ENCODE measurements at regions not wholly inside any gene's neighbourhood (a gene's known extent, or its start where the extent isn't known, plus 50 kb on each side); places are given as distances from the start of the nearest gene placed in this dataset.

- Histone ChIP-seq H2BK15ac (replicated peaks; ENCODE audit: low read depth) (no peak overlapping the region), H3K4me3 (ENCODE audit: low read length) (no peak overlapping the region), H3K79me1 (ENCODE audit: low read length) (no peaks in the 10 kb centered on the region), H3K23ac (ENCODE audit: low read length) (no peak overlapping the region), H3K4me2 (ENCODE audit: low read length) (no peak overlapping the region), H4K8ac (ENCODE audit: low read depth, low read length) (no peak overlapping the region), H3K27me3 (ENCODE audit: insufficient read depth, low read length, poor library complexity) (no peaks in the 10 kb centered on the region), H4K5ac (ENCODE audit: low read length) (no peak overlapping the region), H3K56ac (ENCODE audit: low read length) (no peak overlapping the region), H2AK5ac (ENCODE audit: low read length) (no peak overlapping the region), H3K18ac (ENCODE audit: low read length) (no peak overlapping the region), H3K4ac (ENCODE audit: low read depth, low read length) (no peak overlapping the region), H2BK5ac (ENCODE audit: low read length) (no peak overlapping the region), H3K36me3 (ENCODE audit: control insufficient read depth, insufficient read depth, low read length) (no peaks in the 10 kb centered on the region), H3K9ac (ENCODE audit: low read length) (no peak overlapping the region), H2BK120ac (ENCODE audit: low read depth, low read length) (no peak overlapping the region), H3K27ac (ENCODE audit: low read depth, low read length) (no peak overlapping the region), H3K79me2 (ENCODE audit: control insufficient read depth, insufficient read depth, low read length) (no peaks in the 10 kb centered on the region), H3K4me1 (ENCODE audit: control insufficient read depth, low read depth, low read length) (no peaks in the 10 kb centered on the region)
- no peak for DNase-seq
- no CpG with 5 or more reads among the region's 2 CpGs for WGBS (ENCODE audit: extremely low coverage, insufficient coverage, low lambda C conversion rate)
Observed at GRCh38 chr5:141777711-141778110, 95.7 kb upstream of the ARAP3 start.

GRCh38 chr5:141777130-141777529 is 95.1 kb upstream of the ARAP3 start:
- H3K36me3 ChIP-seq (ENCODE audit: control insufficient read depth, insufficient read depth, low read length), result no peaks in the 10 kb centered on the region
- H2BK120ac ChIP-seq (ENCODE audit: low read depth, low read length), result no peak overlapping the region
- no peak overlapping the region for H3K4me2 ChIP-seq (ENCODE audit: low read length)
- H2BK5ac ChIP-seq (ENCODE audit: low read length), result no peak overlapping the region
- no CpG with 5 or more reads among the region's 3 CpGs for WGBS (ENCODE audit: extremely low coverage, insufficient coverage, low lambda C conversion rate)
- no peak overlapping the region for H3K56ac ChIP-seq (ENCODE audit: low read length)
- no peak overlapping the region for H3K23ac ChIP-seq (ENCODE audit: low read length)
- H3K9ac ChIP-seq (ENCODE audit: low read length), result no peak overlapping the region
- no peaks in the 10 kb centered on the region for H3K79me2 ChIP-seq (ENCODE audit: control insufficient read depth, insufficient read depth, low read length)
- no peak overlapping the region for H3K4me3 ChIP-seq (ENCODE audit: low read length)
- H3K27ac ChIP-seq (ENCODE audit: low read depth, low read length), result no peak overlapping the region
- H2BK15ac ChIP-seq (replicated peaks; ENCODE audit: low read depth), result no peak overlapping the region
- no peak overlapping the region for H3K4ac ChIP-seq (ENCODE audit: low read depth, low read length)
- no peak overlapping the region for H4K5ac ChIP-seq (ENCODE audit: low read length)
- no peaks in the 10 kb centered on the region for H3K4me1 ChIP-seq (ENCODE audit: control insufficient read depth, low read depth, low read length)
- no peak for DNase-seq
- H3K27me3 ChIP-seq (ENCODE audit: insufficient read depth, low read length, poor library complexity), result no peaks in the 10 kb centered on the region
- H4K8ac ChIP-seq (ENCODE audit: low read depth, low read length), result no peak overlapping the region
- H3K79me1 ChIP-seq (ENCODE audit: low read length), result no peaks in the 10 kb centered on the region
- no peak overlapping the region for H2AK5ac ChIP-seq (ENCODE audit: low read length)
- H3K18ac ChIP-seq (ENCODE audit: low read length), result no peak overlapping the region

GRCh38 chr5:141773779-141774562 is 91.9 kb upstream of the ARAP3 start:
- Histone ChIP-seq H3K4me1 (ENCODE audit: control insufficient read depth, low read depth, low read length) (no peaks in the 10 kb centered on the region), H4K5ac (ENCODE audit: low read length) (no peak overlapping the region), H3K18ac (ENCODE audit: low read length) (no peak overlapping the region), H3K23ac (ENCODE audit: low read length) (no peak overlapping the region), H2BK15ac (replicated peaks; ENCODE audit: low read depth) (no peak overlapping the region), H3K79me1 (ENCODE audit: low read length) (no peaks in the 10 kb centered on the region), H3K56ac (ENCODE audit: low read length) (no peak overlapping the region), H3K36me3 (ENCODE audit: control insufficient read depth, insufficient read depth, low read length) (no peaks in the 10 kb centered on the region), H3K79me2 (ENCODE audit: control insufficient read depth, insufficient read depth, low read length) (no peaks in the 10 kb centered on the region), H2AK5ac (ENCODE audit: low read length) (no peak overlapping the region), H3K27ac (ENCODE audit: low read depth, low read length) (no peak overlapping the region), H2BK5ac (ENCODE audit: low read length) (no peak overlapping the region), H3K4ac (ENCODE audit: low read depth, low read length) (no peak overlapping the region), H2BK120ac (ENCODE audit: low read depth, low read length) (no peak overlapping the region), H3K4me3 (ENCODE audit: low read length) (no peak overlapping the region), H3K9ac (ENCODE audit: low read length) (no peak overlapping the region), H4K8ac (ENCODE audit: low read depth, low read length) (no peak overlapping the region), H3K4me2 (ENCODE audit: low read length) (no peak overlapping the region), H3K27me3 (ENCODE audit: insufficient read depth, low read length, poor library complexity) (no peaks in the 10 kb centered on the region)
- WGBS (ENCODE audit: extremely low coverage, insufficient coverage, low lambda C conversion rate), result no CpG with 5 or more reads among the region's 17 CpGs
- DNase-seq, result no peak

- Histone ChIP-seq H3K4me1 (ENCODE audit: control insufficient read depth, low read depth, low read length) (no peaks in the 10 kb centered on the region), H2BK5ac (ENCODE audit: low read length) (no peak overlapping the region), H3K79me2 (ENCODE audit: control insufficient read depth, insufficient read depth, low read length) (no peaks in the 10 kb centered on the region), H4K8ac (ENCODE audit: low read depth, low read length) (no peak overlapping the region), H2BK120ac (ENCODE audit: low read depth, low read length) (no peak overlapping the region), H3K79me1 (ENCODE audit: low read length) (no peaks in the 10 kb centered on the region), H3K27ac (ENCODE audit: low read depth, low read length) (no peak overlapping the region), H3K23ac (ENCODE audit: low read length) (no peak overlapping the region), H3K4me2 (ENCODE audit: low read length) (no peak overlapping the region), H3K4ac (ENCODE audit: low read depth, low read length) (no peak overlapping the region), H3K36me3 (ENCODE audit: control insufficient read depth, insufficient read depth, low read length) (no peaks in the 10 kb centered on the region), H2BK15ac (replicated peaks; ENCODE audit: low read depth) (no peak overlapping the region), H3K18ac (ENCODE audit: low read length) (no peak overlapping the region), H3K27me3 (ENCODE audit: insufficient read depth, low read length, poor library complexity) (no peaks in the 10 kb centered on the region), H3K9ac (ENCODE audit: low read length) (no peak overlapping the region), H3K56ac (ENCODE audit: low read length) (no peak overlapping the region), H3K4me3 (ENCODE audit: low read length) (no peak overlapping the region), H2AK5ac (ENCODE audit: low read length) (no peak overlapping the region), H4K5ac (ENCODE audit: low read length) (no peak overlapping the region)
- no CpG with 5 or more reads among the region's 9 CpGs for WGBS (ENCODE audit: extremely low coverage, insufficient coverage, low lambda C conversion rate)
- DNase-seq, result no peak
Observed at GRCh38 chr5:141772281-141772680, 90.3 kb upstream of the ARAP3 start.

- H3K4me1 ChIP-seq (ENCODE audit: control insufficient read depth, low read depth, low read length), result no peaks in the 10 kb centered on the region
- no peak overlapping the region for H4K8ac ChIP-seq (ENCODE audit: low read depth, low read length)
- H2BK120ac ChIP-seq (ENCODE audit: low read depth, low read length), result no peak overlapping the region
- H3K9ac ChIP-seq (ENCODE audit: low read length), result no peak overlapping the region
- H2AK5ac ChIP-seq (ENCODE audit: low read length), result no peak overlapping the region
- no peak overlapping the region for H3K18ac ChIP-seq (ENCODE audit: low read length)
- no peak for DNase-seq
- H3K23ac ChIP-seq (ENCODE audit: low read length), result no peak overlapping the region
- no peaks in the 10 kb centered on the region for H3K79me1 ChIP-seq (ENCODE audit: low read length)
- no peak overlapping the region for H2BK5ac ChIP-seq (ENCODE audit: low read length)
- H2BK15ac ChIP-seq (replicated peaks; ENCODE audit: low read depth), result no peak overlapping the region
- no peak overlapping the region for H3K4me3 ChIP-seq (ENCODE audit: low read length)
- H3K27ac ChIP-seq (ENCODE audit: low read depth, low read length), result no peak overlapping the region
- H4K5ac ChIP-seq (ENCODE audit: low read length), result no peak overlapping the region
- no peak overlapping the region for H3K4me2 ChIP-seq (ENCODE audit: low read length)
- H3K56ac ChIP-seq (ENCODE audit: low read length), result no peak overlapping the region
- H3K79me2 ChIP-seq (ENCODE audit: control insufficient read depth, insufficient read depth, low read length), result no peaks in the 10 kb centered on the region
- WGBS (ENCODE audit: extremely low coverage, insufficient coverage, low lambda C conversion rate), result no CpG with 5 or more reads among the region's 3 CpGs
- no peaks in the 10 kb centered on the region for H3K27me3 ChIP-seq (ENCODE audit: insufficient read depth, low read length, poor library complexity)
- no peaks in the 10 kb centered on the region for H3K36me3 ChIP-seq (ENCODE audit: control insufficient read depth, insufficient read depth, low read length)
- no peak overlapping the region for H3K4ac ChIP-seq (ENCODE audit: low read depth, low read length)
Observed at GRCh38 chr5:141771562-141771961, 89.5 kb upstream of the ARAP3 start.

- Histone ChIP-seq H3K18ac (ENCODE audit: low read length) (no peak overlapping the region), H3K27me3 (ENCODE audit: insufficient read depth, low read length, poor library complexity) (no peaks in the 10 kb centered on the region), H2AK5ac (ENCODE audit: low read length) (no peak overlapping the region), H4K5ac (ENCODE audit: low read length) (no peak overlapping the region), H3K9ac (ENCODE audit: low read length) (no peak overlapping the region), H3K56ac (ENCODE audit: low read length) (no peak overlapping the region), H3K4me1 (ENCODE audit: control insufficient read depth, low read depth, low read length) (no peaks in the 10 kb centered on the region), H2BK15ac (replicated peaks; ENCODE audit: low read depth) (no peak overlapping the region), H3K36me3 (ENCODE audit: control insufficient read depth, insufficient read depth, low read length) (no peaks in the 10 kb centered on the region), H3K79me1 (ENCODE audit: low read length) (no peaks in the 10 kb centered on the region), H3K23ac (ENCODE audit: low read length) (no peak overlapping the region), H4K8ac (ENCODE audit: low read depth, low read length) (no peak overlapping the region), H3K4ac (ENCODE audit: low read depth, low read length) (no peak overlapping the region), H2BK5ac (ENCODE audit: low read length) (no peak overlapping the region), H3K79me2 (ENCODE audit: control insufficient read depth, insufficient read depth, low read length) (no peaks in the 10 kb centered on the region), H2BK120ac (ENCODE audit: low read depth, low read length) (no peak overlapping the region), H3K27ac (ENCODE audit: low read depth, low read length) (no peak overlapping the region), H3K4me2 (ENCODE audit: low read length) (no peak overlapping the region), H3K4me3 (ENCODE audit: low read length) (no peak overlapping the region)
- peak; percentile 38 for DNase-seq
- no CpG with 5 or more reads among the region's 4 CpGs for WGBS (ENCODE audit: extremely low coverage, insufficient coverage, low lambda C conversion rate)
Observed at GRCh38 chr5:141771031-141771430, 89.0 kb upstream of the ARAP3 start.

Data from mesendoderm (in vitro differentiated cells).